Esophagus squamous epithelium (tissue), 4 donors: ENCODE measurements at regions not wholly inside any gene's neighbourhood (a gene's known extent, or its start where the extent isn't known, plus 50 kb on each side); places are given as distances from the start of the nearest gene placed in this dataset.

ENCODE experiments used
- CTCF ChIP-seq, 6 experiments: fragments of 450-650 bp in 4 of 6; fragments of 200-600 bp in 2 of 6; sonication (generic) in 2 of 6; IDR thresholded peaks; one replicate each; pipeline ENCODE4 v1.5.1; 2016 to 2019; ENCODE audit warnings: antibody characterized with exemption in 6 of 6, mild to moderate bottlenecking in 4 of 6, moderate library complexity in 4 of 6
- POLR2A ChIP-seq, 4 donors: fragments of 450-650 bp; IDR thresholded peaks; one replicate each; pipeline ENCODE4 v1.6.1; 2017; ENCODE audit warnings: antibody characterized with exemption in 4 of 4, mild to moderate bottlenecking in 4 of 4, moderate library complexity in 3 of 4

- TF ChIP-seq CTCF (IDR thresholded peaks at IDR 0.05) (no peak), POLR2A (IDR thresholded peaks at IDR 0.05) (no peak)
Measured at GRCh38 chr6:145142958-145143357, 592.4 kb downstream of the EPM2A start.
